ENCODE measurements at regions not wholly inside any gene's neighbourhood (a gene's known extent, or its start where the extent isn't known, plus 50 kb on each side); places are given as distances from the start of the nearest gene placed in this dataset.

DNA sequence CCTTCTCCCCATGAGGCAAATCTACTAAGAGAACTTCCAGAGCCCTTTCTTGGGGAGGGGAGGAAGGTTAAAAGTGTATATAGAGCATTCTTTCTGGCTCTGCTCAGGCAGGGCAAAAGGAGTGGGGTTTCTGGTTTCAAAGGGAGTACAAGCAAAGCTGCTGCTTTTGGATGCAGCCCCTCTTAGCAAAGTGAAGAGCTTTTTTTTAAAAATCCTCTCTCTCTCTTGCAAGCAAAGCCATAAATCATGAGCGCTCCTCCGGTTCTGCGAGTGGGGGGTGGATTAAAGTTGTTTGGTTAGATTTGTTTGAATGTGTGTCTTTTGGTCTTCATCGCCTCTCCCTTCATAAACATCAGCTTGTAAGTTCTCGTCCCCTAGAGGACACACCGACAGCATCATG, 546.6 kb upstream of the TBX3 start:
- DNase-seq (ENCODE audit: low read depth) = no peak
- H3K4me3 ChIP-seq (ENCODE audit: low read depth, low read length) = no peak overlapping the region

DNA sequence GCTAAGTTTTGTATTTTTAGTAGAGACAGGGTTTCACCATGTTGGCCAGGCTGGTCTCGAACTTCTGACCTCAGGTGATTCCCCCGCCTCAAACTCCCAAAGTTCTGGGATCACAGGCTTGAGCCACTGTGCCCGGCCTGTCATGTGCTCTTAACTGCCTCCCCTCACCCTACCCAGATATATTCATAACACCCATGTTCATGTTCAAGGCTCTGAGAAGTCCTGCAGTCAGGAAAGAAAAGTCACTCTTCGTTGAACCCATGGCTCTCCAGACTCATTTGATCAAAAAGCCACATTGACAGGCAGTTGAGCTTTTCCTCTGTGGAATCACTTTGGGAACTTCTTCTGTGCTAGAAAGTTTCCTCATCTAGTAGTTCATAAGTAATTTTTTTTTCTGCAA, 545.5 kb upstream of the TBX3 start:
- no peak for DNase-seq (ENCODE audit: low read depth)
- H3K4me3 ChIP-seq (ENCODE audit: low read depth, low read length) = no peak overlapping the region

DNA sequence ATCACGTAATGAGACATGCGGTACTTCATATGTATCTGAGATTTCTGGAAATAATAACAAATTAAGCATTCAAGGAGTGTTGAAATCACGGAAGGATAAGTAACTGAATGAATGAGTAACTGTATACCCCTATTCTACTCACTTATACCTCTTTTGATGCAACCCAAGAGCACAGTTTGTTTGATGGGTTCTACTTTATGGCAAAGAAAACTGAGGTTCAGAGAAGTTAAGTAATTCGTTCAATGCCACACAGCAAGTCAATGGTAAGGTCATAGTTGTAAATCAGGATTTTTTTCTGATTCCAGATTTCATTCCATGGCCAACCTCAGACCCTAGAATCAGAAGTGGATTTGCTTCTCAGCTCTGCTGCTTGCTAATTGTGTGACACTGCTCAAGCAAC, 544.5 kb upstream of the TBX3 start:
- H3K4me3 ChIP-seq (ENCODE audit: low read depth, low read length) = no peak overlapping the region
- no peak for DNase-seq (ENCODE audit: low read depth)

DNA sequence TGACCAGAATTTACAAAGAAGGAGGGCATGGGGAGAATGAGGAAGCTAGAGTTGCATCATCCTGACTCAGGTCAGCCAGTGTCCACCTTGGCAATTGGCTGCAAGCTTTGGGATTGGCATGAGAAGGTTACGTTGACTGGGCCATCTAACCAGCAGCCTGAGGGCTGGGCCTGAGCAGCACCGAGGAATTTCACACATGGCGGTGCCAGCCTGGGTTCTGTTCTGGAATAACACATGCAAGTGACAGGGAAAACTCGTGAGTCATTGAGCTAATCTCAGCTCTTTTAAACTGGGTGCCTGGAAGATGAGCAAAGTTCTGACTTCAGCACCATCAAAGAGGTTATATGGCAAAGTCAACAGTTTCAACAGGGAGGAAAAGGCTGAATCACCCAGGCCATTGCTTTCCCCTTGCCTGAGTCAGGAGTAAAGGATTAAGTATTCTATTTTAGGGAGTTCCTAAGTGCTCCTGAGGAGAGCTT, 543.2 kb upstream of the TBX3 start:
- peak; percentile 78 for DNase-seq (ENCODE audit: low read depth)
- H3K4me3 ChIP-seq (ENCODE audit: low read depth, low read length) = no peak overlapping the region

GRCh38 chr12:115225845-115226244, 541.9 kb upstream of the TBX3 start:
- no peak for DNase-seq (ENCODE audit: low read depth)
- H3K4me3 ChIP-seq (ENCODE audit: low read depth, low read length) = no peak overlapping the region

DNA sequence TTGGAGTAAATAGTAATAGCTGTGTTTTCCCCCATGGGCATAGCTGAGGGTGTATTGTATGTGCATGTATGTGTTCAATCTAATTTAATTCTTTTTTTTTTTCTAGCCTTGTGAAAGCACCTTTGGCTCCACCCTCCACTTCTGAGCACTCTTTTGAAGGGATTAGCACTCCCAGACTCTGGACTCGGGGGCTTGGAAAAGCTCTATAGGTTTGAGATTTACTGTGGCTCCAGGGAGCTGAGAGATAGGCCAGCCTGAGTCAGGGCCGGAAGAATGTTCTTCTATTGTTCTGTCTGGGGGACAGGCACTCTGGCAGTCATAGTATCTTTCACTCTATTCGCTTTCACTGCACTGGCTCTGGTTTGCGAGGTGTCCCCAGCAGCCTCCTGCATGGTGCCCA, 540.0 kb upstream of the TBX3 start:
- no peak overlapping the region for H3K4me3 ChIP-seq (ENCODE audit: low read depth, low read length)
- DNase-seq (ENCODE audit: low read depth) = no peak

GRCh38 chr12:115223322-115223721, 539.3 kb upstream of the TBX3 start:
- DNase-seq (ENCODE audit: low read depth) = peak; percentile 60
- H3K4me3 ChIP-seq (ENCODE audit: low read depth, low read length) = no peak overlapping the region

DNA sequence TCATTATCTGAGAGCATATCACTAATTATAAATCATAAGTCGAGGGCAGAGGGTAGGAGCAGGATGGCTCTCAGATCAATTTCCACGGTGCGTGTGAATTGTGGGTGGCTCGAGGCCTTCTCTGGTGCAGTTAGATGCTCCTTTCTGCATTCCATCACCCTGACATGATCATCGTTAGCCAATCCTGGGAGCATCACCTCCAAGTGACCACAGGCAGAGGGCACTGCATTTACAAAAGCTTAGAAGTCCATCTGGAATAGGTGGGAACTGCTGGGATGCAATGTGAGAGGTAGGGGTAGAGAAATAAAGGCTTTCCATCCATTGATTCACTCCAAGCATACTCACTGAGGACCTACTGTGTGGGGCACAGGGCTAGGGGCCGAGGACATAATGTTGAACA, 538.2 kb upstream of the TBX3 start:
- H3K4me3 ChIP-seq (ENCODE audit: low read depth, low read length) = no peak overlapping the region
- no peak for DNase-seq (ENCODE audit: low read depth)

GRCh38 chr12:115216301-115216700, 532.3 kb upstream of the TBX3 start:
- H3K4me3 ChIP-seq (ENCODE audit: low read depth, low read length) = no peak overlapping the region
- no peak for DNase-seq (ENCODE audit: low read depth)

DNA sequence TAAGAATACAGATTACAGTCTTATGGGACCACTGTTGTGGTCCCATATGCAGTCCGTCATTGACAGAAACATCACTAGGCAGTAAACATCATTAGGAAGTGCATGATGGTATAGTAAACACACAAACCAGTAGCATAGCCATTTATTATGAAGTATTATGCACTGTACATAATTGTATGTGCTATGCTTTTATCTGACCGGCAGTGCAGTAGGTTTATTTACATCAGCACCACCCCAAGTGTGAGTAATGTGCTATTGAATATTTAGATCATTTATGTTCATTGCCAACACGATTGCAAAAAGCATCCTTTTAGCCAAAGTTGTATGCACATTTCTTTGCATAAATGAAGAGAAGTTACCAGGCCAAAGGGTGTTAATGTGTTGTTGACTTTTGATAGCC, 531.6 kb upstream of the TBX3 start:
- DNase-seq (ENCODE audit: low read depth) = no peak
- no peak overlapping the region for H3K4me3 ChIP-seq (ENCODE audit: low read depth, low read length)

DNA sequence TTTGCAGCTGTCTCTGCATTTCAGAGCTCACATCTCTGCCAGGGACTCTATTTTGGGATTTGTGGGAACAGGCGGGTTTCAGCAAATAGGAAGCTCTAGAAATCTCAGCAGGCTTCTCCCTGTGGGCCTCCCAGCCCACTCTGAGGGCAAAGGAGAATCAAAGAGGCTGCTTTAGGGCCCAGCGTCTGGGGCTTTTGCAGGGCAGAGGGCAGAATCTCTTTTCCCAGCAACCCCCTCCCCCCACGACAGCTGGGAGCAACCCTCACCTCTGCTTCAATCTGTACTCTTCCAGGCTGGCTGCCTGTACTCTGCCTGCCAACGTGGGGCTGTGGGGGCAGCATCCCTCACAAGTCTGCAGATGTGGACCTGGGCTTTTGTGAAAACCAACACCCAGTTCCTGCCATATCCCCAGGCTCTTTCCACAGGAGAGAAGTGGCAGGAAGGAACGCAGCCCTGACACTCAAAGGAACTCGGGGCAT, 529.6 kb upstream of the TBX3 start:
- DNase-seq (ENCODE audit: low read depth) = no peak
- no peak overlapping the region for H3K4me3 ChIP-seq (ENCODE audit: low read depth, low read length)

DNA sequence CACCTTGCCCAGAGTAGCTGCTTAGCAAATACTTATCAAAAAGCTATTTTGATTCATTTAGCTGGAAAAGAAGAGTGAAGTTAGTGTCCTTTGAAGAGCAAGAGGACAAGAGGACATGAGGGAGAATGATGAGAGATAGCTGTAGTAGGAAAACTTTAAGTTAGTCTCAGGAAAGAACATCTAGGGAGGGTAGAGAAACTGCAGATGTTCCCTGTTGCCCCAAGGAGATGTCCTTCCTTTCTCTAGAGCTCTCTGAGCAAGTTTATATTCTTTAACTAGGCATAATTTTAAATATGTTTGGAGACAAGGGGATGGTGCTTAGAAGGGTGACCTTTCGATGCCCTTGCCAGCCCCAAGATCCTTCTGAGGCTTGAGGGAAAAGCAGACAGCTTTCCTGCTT, 529.1 kb upstream of the TBX3 start:
- no peak overlapping the region for H3K4me3 ChIP-seq (ENCODE audit: low read depth, low read length)
- no peak for DNase-seq (ENCODE audit: low read depth)

DNA sequence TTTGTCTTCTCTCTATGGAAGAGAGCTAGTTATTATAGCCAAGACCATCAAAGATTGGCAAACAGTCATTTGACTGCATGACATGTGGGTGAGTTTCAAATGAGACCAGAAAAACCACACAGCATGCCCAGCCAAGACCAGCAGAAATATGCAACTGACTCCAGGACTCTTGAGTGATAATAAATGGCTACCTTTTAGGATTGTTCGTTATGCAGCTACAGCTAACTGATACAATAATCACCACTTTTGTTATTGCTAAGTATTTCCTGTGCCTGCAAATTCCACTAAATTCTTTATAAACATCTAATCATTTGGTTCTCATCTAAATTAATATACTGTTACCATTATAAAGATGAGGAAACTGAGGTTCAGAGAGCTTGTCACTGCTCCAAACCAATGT, 528.4 kb upstream of the TBX3 start:
- no peak overlapping the region for H3K4me3 ChIP-seq (ENCODE audit: low read depth, low read length)
- DNase-seq (ENCODE audit: low read depth) = no peak

GRCh38 chr12:115210533-115211252, 526.7 kb upstream of the TBX3 start:
- no peak overlapping the region for H3K4me3 ChIP-seq (ENCODE audit: low read depth, low read length)
- no peak for DNase-seq (ENCODE audit: low read depth)

- no peak overlapping the region for H3K4me3 ChIP-seq (ENCODE audit: low read depth, low read length)
- DNase-seq (ENCODE audit: low read depth) = no peak
Measured at GRCh38 chr12:115209230-115209629, 525.3 kb upstream of the TBX3 start.

- no peak overlapping the region for H3K4me3 ChIP-seq (ENCODE audit: low read depth, low read length)
- DNase-seq (ENCODE audit: low read depth) = no peak
Measured at GRCh38 chr12:115208098-115208497, 524.1 kb upstream of the TBX3 start.

GRCh38 chr12:115207216-115207915, 523.4 kb upstream of the TBX3 start:
- no peak for DNase-seq (ENCODE audit: low read depth)

DNA sequence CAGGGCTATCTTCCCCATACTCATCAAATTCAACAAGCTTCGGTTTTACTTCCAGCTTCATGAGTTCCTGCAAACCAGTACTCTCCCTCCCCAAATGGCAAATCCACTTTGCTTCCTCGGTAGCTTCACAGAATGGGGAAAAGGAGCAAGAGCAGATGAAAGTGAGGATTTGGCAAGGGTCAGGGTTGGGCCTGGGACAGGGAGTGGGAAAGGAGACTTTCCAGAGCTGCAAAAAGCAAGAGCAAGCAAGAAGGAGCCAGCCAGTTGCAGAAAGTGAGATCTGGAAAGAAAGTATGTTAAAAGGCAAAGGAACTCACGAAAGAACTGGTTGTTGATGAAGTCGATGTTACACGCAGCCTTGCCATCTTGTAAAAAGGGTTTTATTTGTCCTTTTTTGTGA, 522.8 kb upstream of the TBX3 start:
- no peak for DNase-seq (ENCODE audit: low read depth)
- H3K4me3 ChIP-seq (ENCODE audit: low read depth, low read length) = no peak overlapping the region

More at GRCh38 chr12:115207216-115207915, 523.4 kb upstream of the TBX3 start:
- no peak overlapping the region for H3K4me3 ChIP-seq (ENCODE audit: low read depth, low read length)

DNA sequence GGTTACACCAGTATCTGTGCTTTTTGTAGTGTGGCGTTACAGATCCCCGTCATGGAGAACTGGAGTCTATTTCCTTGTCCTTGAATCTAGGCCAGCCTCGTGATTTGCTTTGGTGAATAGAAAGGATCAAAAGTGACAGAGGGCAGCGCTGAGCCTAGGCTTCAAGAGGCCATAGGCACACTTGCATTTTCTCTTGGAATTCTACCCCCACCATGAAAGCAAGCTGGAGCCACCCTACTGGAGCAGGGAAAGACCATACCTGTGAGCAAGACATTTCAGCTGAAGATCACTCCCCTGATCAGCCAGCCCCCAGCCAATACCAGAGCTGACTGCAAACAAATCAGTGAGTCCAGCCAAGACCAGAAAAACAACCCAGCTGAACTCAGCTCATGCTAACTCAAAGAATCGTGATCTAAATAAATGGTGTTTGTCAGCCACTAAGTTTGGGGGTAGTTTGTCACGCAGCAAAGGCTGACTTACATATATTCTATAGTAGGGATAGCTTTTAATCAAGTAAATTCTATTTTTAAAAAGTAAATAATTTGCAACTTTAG, 521.9 kb upstream of the TBX3 start:
- DNase-seq (ENCODE audit: low read depth) = no peak
- no peak overlapping the region for H3K4me3 ChIP-seq (ENCODE audit: low read depth, low read length)

DNA sequence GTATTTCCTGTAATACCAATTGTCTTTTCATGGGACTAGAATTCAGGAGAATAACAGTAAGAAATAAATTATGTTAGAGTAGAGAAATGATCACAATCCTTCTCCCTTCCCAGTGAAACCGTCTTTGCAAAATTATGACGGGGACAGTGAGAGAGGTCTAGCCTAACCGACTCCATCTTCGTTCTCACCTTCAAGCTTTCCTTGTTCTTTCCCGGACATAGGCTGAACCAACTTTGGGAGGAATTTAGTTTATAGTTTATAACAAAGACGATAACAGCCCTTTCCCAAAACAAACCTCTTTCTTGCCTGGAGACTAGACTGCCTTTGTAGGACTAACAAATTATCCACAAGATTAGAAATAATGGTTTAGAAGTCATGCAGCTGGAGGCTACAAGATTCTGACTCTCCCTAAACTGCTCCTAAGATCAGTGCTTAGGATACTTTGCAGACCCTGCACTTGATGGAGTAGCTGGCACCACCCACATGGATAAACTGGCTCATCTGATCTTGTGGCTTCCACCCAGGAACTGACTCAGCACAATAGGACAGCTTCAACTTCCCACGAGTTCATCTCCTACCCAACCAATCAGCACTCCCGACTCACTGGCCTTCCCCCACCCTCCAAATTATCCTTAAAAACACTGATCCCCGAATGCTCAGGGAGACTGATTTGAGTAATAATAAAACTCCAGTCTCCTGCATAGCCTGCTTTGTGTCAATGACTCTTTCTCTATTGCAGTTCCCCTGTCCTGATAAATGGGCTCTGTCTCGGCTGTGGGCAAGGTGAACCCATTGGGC, 521.2 kb upstream of the TBX3 start:
- no peak overlapping the region for H3K4me3 ChIP-seq (ENCODE audit: low read depth, low read length)
- DNase-seq (ENCODE audit: low read depth) = no peak

Data from skeletal muscle cell (primary cell).